OCI-LY7 (cell line): ENCODE measurements at regions not wholly inside any gene's neighbourhood (a gene's known extent, or its start where the extent isn't known, plus 50 kb on each side); places are given as distances from the start of the nearest gene placed in this dataset.

Experiments
- BruUV-seq: library from RNA; stranded (reverse); fragments of 400-500 nt; replicated peaks from 2 replicates; lab custom pipeline; 2021; lab: Mats Ljungman, UMichigan
- CTCF ChIA-PET: fragments of 300-600 bp; sonication (Branson Sonifier 250); formaldehyde crosslinking; loops from one replicate; lab custom pipeline; 2022; ENCODE audit warnings: antibody characterized with exemption; ENCODE audit not compliant: unreplicated experiment; lab: Charles Lee
- POLR2A ChIA-PET: fragments of 300-600 bp; sonication (Branson Sonifier 250); formaldehyde crosslinking; loops from one replicate; lab custom pipeline; 2022; ENCODE audit warnings: antibody characterized with exemption; lab: Charles Lee
- DNase-seq: peaks from one replicate; pipeline ENCODE4 v3.0.0-alpha.2; 2015; ENCODE audit warnings: low spot score
- H2AFZ ChIP-seq: fragments of 200-600 bp; sonication (generic), shearing (Covaris generic); 2 replicates; pipeline ENCODE4 v1.6.1; 2014; ENCODE audit warnings: mild to moderate bottlenecking, antibody characterized with exemption, low read length, moderate library complexity
- H3K27ac ChIP-seq: fragments of 200-600 bp; sonication (generic); 2 replicates; pipeline ENCODE4 v1.5.1; 2014; ENCODE audit warnings: mixed run types, low read depth, mild to moderate bottlenecking, moderate library complexity, low read length, inconsistent platforms; ENCODE audit not compliant: poor library complexity, severe bottlenecking
- H3K36me3 ChIP-seq: fragments of 200-600 bp; sonication (generic); 2 replicates; pipeline ENCODE4 v1.6.1; 2014; ENCODE audit warnings: mild to moderate bottlenecking, antibody characterized with exemption, low read length, moderate library complexity, mixed read lengths; ENCODE audit not compliant: insufficient read depth
- H3K4me1 ChIP-seq: fragments of 200-600 bp; sonication (generic); 2 replicates; pipeline ENCODE4 v1.5.1; 2014; ENCODE audit warnings: mild to moderate bottlenecking, low read length; ENCODE audit not compliant: insufficient read depth, poor library complexity, severe bottlenecking
- H3K4me2 ChIP-seq: fragments of 200-600 bp; sonication (generic); 2 replicates; pipeline ENCODE4 v1.6.1; 2014; ENCODE audit warnings: mild to moderate bottlenecking, low read length
- H3K4me3 ChIP-seq: fragments of 200-600 bp; sonication (generic); 2 replicates; pipeline ENCODE4 v1.5.1; 2014; ENCODE audit warnings: mild to moderate bottlenecking, low read depth, low read length; ENCODE audit not compliant: poor library complexity, severe bottlenecking
- H3K79me2 ChIP-seq: fragments of 200-600 bp; sonication (generic); 2 replicates; pipeline ENCODE4 v1.6.1; 2016; ENCODE audit warnings: low read depth, mild to moderate bottlenecking, low read length, moderate library complexity, mixed read lengths; ENCODE audit not compliant: insufficient read depth
- H3K9me2 ChIP-seq: fragments of 200-600 bp; sonication (generic); 2 replicates; pipeline ENCODE4 v1.6.1; 2016; ENCODE audit warnings: mild to moderate bottlenecking, low read length, mixed read lengths; ENCODE audit not compliant: insufficient read depth
- H3K9me3 ChIP-seq: fragments of 200-600 bp; sonication (generic); 2 replicates; pipeline ENCODE4 v1.6.1; 2014; ENCODE audit warnings: mild to moderate bottlenecking, mixed run types, low read length, mixed read lengths
- H4K20me1 ChIP-seq: fragments of 200-600 bp; sonication (generic); 2 replicates; pipeline ENCODE4 v1.6.1; 2014; ENCODE audit warnings: mild to moderate bottlenecking, antibody characterized with exemption, low read length, moderate library complexity, mixed read lengths; ENCODE audit not compliant: insufficient read depth
- CTCF ChIP-seq: fragments of 200-600 bp; sonication (generic); conservative IDR thresholded peaks from 2 replicates; pipeline ENCODE4 v1.5.1; 2014; ENCODE audit warnings: mild to moderate bottlenecking, antibody characterized with exemption, low read length, moderate library complexity, mixed read lengths
- EZH2phosphoT487 ChIP-seq: fragments of 200-600 bp; sonication (generic); IDR thresholded peaks from 2 replicates; pipeline ENCODE4 v1.6.1; 2018; ENCODE audit warnings: low read depth, borderline replicate concordance, mild to moderate bottlenecking, mixed run types, antibody characterized with exemption, low read length, moderate library complexity, mixed read lengths
- intact Hi-C: fragments of 100-400 bp; cut with micrococcal nuclease; formaldehyde crosslinking; loops from one replicate; pipeline ENCODE4 v1.10.0; 2022; ENCODE audit not compliant: unreplicated experiment

- BruUV-seq = no TSS peak
Observed at GRCh38 chr3:168501570-168501969, 405.8 kb upstream of the GOLIM4 start.

GRCh38 chr3:168498194-168498593 is 402.5 kb upstream of the GOLIM4 start:
- CTCF ChIA-PET = no interaction called here
- H3K79me2 ChIP-seq = no peaks in the 10 kb centered on the region
- H4K20me1 ChIP-seq = no peaks in the 10 kb centered on the region
- no peaks in the 10 kb centered on the region for H3K4me1 ChIP-seq
- no TSS peak for BruUV-seq
- no peak overlapping the region for H2AFZ ChIP-seq
- intact Hi-C loops = no loop called here
- DNase-seq = no peak
- H3K36me3 ChIP-seq = no peaks in the 10 kb centered on the region
- no peak for TF ChIP-seq CTCF
- no peak for TF ChIP-seq EZH2phosphoT487
- H3K9me3 ChIP-seq = no peaks in the 10 kb centered on the region
- no peak overlapping the region for H3K27ac ChIP-seq
- POLR2A ChIA-PET = interaction anchor here (2.2 kb wide), 1 partner anchor 13 kb away, joined by 8 read pairs; no protein-coding TSS in a partner anchor
- H3K9me2 ChIP-seq = no peaks in the 10 kb centered on the region
- H3K4me3 ChIP-seq = no peak overlapping the region
- H3K4me2 ChIP-seq = no peak overlapping the region

More at GRCh38 chr3:168501570-168501969, 405.8 kb upstream of the GOLIM4 start:
- H2AFZ ChIP-seq = no peak overlapping the region
- H3K27ac ChIP-seq = no peak overlapping the region
- H4K20me1 ChIP-seq = no peaks in the 10 kb centered on the region
- no peak for DNase-seq
- no peak overlapping the region for H3K4me3 ChIP-seq
- TF ChIP-seq CTCF (no peak), EZH2phosphoT487 (no peak)
- POLR2A ChIA-PET = no interaction called here
- H3K4me2 ChIP-seq = no peak overlapping the region
- H3K4me1 ChIP-seq = no peaks in the 10 kb centered on the region
- H3K36me3 ChIP-seq = no peaks in the 10 kb centered on the region
- no peaks in the 10 kb centered on the region for H3K9me3 ChIP-seq
- intact Hi-C loops = no loop called here
- no peaks in the 10 kb centered on the region for H3K79me2 ChIP-seq
- CTCF ChIA-PET = no interaction called here
- no peaks in the 10 kb centered on the region for H3K9me2 ChIP-seq

GRCh38 chr3:168497741-168498140 is 402.0 kb upstream of the GOLIM4 start:
- Histone ChIP-seq H3K4me2 (no peak overlapping the region), H3K27ac (no peak overlapping the region), H3K36me3 (no peaks in the 10 kb centered on the region), H3K9me2 (no peaks in the 10 kb centered on the region), H4K20me1 (no peaks in the 10 kb centered on the region), H2AFZ (no peak overlapping the region), H3K4me3 (no peak overlapping the region), H3K4me1 (no peaks in the 10 kb centered on the region), H3K9me3 (no peaks in the 10 kb centered on the region), H3K79me2 (no peaks in the 10 kb centered on the region)
- POLR2A ChIA-PET = interaction anchor here (0.6 to 2.2 kb wide), 2 partner anchors 12 to 589 kb away, joined by 3 to 8 read pairs; no protein-coding TSS in a partner anchor
- no peak for TF ChIP-seq CTCF
- TF ChIP-seq EZH2phosphoT487 = no peak
- CTCF ChIA-PET = no interaction called here
- intact Hi-C loops = no loop called here
- DNase-seq = no peak
- BruUV-seq = no TSS peak
